GM18870 (cell line): ENCODE measurements at regions not wholly inside any gene's neighbourhood (a gene's known extent, or its start where the extent isn't known, plus 50 kb on each side); places are given as distances from the start of the nearest gene placed in this dataset.

Experiments used
- ATAC-seq: cut with Tn5 transposase; IDR thresholded peaks from one replicate; pipeline ENCODE4 v1.9.1; 2021; ENCODE audit warnings: moderate library complexity; ENCODE audit not compliant: unreplicated experiment

GRCh38 chr15:93185796-93186195 lies 96.8 kb upstream of the RGMA start:
- no peak for ATAC-seq

DNA sequence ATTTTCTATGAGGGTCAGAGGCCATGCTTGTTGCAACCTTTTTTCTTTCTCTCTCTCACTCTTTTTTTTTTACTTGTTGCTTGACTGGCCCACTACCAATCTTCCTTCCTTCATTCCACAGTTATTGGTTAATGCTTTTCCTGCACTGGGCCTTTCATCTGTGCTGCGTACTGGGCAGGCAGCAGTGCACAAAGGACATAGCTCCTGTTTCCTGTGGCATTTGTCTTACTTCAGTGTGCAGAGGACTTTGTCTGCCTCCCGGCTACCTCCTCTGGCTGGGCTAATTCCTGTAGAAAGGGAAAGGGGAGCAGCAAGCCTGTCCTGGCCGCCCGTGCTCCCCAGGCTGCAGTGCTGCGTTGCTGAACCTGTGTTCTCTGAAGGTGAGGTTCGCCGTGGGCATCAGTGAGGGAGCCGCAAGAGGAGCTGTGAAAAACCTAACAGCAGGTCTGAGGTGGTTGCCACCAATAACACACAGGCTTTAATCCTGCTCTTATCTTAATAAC lies 93.7 kb upstream of the RGMA start:
- no peak for ATAC-seq

DNA sequence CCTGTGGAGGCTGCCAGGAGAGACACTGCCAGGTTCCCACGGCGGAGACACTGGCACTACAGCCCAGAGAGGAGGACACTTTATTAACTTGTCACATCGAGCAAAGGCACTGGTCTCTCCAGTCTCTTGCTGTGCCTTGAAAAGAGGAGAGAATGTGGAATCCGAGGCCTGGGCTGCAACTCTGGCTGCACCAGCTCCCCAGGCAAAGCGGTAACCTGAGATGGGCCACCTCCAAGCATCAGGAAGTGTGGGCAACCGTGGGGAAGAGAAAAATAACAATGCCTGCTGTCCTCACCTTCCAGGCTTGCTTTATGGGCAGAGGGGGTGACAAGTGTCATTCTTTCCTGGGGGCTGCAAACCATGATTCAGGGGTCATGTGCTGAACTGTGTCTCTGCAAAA lies 91.6 kb upstream of the RGMA start:
- ATAC-seq: no peak

GRCh38 chr15:93180128-93180527 lies 91.1 kb upstream of the RGMA start:
- no peak for ATAC-seq

- no peak for ATAC-seq
These were observed 90.7 kb upstream of the RGMA start for GRCh38 chr15:93179700-93180102.

GRCh38 chr15:93179072-93179471 lies 90.1 kb upstream of the RGMA start:
- ATAC-seq: no peak

GRCh38 chr15:93178371-93178770 lies 89.4 kb upstream of the RGMA start:
- no peak for ATAC-seq

GRCh38 chr15:93176065-93176464 lies 87.1 kb upstream of the RGMA start:
- ATAC-seq: no peak

GRCh38 chr15:93174836-93175235 lies 85.8 kb upstream of the RGMA start:
- ATAC-seq: no peak

DNA sequence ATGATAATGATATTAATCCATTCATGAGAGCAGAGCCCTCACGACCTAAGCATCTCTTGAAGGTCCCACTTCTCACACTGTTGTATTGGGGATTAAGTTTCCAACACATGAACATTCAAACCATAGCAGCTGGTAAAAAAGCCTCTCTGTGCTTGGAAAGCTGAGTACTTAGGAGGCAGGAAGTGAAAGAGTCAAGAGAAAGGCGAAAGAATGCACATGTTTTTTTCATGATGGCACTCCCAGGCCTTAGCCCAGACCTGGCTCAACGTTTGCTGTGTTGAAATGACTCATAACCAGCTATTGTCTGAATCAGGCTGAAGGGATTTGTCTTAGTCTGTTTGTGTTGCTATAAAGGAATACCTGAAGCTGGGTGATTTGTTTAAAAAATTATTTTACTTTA lies 84.4 kb upstream of the RGMA start:
- no peak for ATAC-seq

- no peak for ATAC-seq
These were observed 82.5 kb upstream of the RGMA start for GRCh38 chr15:93171476-93171875.

DNA sequence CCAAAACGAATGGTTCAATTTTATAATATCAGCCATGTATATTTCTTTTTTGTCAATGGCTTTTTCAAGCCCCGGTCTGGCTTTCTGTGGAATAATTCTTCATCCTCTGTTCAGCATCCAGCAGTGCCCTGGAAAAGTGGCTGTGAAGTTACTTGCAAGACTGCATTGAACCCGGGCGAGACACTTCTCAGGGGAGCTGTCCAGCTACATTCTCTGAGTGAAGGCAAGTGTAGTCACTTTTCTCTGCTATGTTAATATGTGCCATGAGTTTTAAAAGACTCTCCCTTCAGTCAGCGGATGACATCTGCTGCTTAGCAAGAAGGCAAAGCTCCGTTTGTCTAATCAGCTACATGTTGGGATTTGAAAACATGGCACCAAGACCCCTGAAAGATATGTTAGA lies 81.3 kb upstream of the RGMA start:
- no peak for ATAC-seq

DNA sequence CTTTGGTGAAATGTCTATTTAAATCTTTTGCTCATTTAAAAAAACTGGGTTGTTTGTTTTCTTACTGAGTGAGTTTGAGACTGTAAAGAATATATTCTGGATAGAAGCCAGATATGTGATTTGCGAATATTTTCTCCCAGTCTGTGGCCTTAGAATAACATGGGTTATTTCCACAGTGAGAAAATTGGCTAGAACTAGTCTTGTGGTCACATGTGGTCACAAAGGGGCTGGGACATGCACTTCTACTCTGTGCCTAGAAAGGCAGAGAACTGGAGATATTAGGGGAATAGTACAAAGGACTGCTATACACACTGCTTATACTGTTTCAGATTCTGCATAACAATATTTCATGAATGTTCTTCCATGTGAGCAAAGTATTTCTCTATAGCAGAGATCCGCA lies 79.9 kb upstream of the RGMA start:
- no peak for ATAC-seq

DNA sequence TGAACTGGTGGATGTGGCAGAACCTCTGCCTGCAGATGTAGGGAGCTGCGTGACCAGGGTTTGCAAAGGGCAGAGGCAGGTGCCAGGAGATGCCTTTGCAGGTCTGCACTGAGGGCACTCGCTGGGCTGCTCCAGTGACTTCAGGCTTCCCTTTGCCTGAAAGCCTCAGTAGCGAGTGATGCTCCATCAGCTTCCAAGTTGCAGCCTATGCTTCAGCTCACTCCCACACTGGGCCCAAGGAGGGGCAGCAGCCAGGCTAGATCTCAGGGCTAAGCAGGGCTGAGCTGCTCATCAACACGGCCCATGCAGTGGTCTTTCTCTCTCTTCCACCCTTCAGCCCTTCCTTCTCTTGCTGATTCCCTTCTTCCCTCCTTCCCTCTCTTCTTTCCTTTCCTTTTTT lies 78.3 kb upstream of the RGMA start:
- ATAC-seq: no peak

DNA sequence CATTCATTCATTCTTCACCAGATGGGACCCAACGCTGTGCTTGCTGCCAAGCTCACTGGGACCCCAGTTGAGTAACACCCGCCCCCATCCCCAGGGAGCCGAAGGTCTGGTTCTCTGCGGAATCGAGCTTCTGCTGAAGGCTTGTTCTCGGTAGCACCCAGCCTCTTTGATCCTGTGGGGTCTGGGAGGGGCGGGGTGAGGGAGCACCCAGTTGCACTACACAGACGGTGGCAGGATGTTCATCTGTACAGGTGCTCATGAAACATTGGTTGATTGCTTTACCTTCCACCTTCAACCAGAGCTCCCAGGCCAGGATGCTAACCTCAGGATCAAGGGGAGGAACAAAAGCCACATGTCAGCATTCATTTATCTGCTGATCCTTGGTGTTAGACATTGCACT lies 77.7 kb upstream of the RGMA start:
- ATAC-seq: no peak

DNA sequence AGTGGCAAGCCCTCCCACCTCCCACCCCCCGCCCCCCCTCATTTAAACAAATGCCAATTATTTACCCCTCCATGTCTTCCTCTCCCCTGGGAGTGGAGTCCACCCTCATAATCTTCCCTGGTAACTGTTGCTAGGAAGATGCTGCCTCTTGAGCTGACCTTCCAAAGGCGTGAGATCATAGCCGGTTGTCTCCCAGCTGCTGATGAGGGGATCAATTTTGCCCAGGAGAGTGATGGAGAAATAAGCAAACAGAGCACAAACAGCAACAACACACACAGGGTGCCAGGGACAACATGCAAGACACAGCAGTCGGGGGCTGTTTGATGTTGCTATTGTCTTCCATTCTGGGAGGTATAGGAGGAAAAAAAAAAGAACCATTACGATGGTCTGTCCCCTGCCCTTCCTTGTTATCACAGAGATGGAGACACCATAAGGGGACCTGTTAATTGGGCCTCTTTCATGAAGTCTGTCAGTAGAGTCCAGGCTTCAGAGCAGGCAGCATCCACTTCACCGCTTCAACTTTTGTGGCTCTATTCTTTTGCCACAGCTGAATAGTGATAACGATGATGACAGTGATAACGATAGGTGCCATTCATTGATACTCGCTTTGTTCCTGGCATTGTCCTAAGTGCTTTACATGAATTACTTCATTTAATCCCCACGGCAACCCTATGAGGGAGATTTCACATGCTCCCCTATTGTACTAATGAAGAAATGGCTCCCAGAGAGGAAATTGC lies 76.9 kb upstream of the RGMA start:
- ATAC-seq: no peak

DNA sequence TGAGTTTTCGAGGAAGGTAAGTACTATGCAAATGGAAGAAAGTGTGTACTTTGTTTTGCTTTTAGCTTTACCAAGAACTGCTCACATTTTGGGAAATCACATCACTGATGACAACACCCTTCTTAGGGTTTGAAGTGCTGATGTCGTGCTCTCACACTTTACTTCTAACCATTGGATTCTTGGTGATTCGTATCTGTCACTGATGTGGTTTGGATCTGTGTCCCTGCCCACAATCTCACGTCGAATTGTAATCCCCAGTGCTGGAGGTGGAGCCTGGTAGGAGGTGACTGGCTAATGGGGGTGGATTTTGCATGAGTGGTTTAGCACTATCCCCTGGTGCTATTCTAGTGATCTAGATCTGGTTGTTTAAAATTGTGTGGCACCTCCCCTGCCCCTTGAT lies 75.4 kb upstream of the RGMA start:
- no peak for ATAC-seq

- ATAC-seq: no peak
These were observed 73.5 kb upstream of the RGMA start for GRCh38 chr15:93162560-93162959.

DNA sequence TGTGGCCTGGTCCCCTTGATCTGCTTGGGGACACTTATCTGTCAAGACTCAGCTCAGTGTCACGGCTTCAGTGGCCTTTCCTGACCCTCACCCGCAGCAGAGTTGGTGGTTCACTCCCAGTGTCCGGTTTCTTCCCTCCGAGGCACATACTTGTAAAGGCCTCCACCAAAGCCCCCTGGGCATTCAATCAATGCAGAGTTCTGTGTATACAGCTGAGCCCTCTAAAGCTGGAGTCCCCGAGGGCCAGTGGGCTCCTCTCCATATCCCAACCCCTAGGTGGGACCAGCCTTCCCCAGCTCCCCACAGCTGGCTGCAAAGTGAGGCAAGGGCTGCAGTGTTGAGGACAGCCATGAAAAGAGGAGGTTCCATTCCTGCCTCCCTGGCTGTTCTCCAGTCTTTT lies 70.9 kb upstream of the RGMA start:
- no peak for ATAC-seq

GRCh38 chr15:93158097-93158900 lies 69.3 kb upstream of the RGMA start:
- ATAC-seq: no peak

DNA sequence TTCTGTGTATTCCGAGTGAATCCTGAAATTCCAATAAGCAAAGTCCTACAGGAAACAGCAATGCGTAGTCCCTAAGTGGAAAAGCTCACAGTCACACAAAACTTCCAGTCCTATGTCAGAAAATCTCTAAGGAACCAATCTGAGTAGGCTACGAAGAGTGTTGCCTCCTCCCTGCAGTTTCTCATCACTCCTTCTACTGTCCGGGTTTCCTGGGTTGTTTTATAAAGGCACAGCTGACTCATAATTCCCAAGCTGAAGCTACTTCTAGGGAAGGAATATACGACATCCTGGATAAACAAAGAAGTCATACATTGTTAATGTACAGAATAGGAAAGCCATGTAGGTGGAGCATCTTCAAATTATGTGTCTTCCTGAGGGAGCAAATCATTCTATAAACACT lies 65.7 kb upstream of the RGMA start:
- no peak for ATAC-seq

DNA sequence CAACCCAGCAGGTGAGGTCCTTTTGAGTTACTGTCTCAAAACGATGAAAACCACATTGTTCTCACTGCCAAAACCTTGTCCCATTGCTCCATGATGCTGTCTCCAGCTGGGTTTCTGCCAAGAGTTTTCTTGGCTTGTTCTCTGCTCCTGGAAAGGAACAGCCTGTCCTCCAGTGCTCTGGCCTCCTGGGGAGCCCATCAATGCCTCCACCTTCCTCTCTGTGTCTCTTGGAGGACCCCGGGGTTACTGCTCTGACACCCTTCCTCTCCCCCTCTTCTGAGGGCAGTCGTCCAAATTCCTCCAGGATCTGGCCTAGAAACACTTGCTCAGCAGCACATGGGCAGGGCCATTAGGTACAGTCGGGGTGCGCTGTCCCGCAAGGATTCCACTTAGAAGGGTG lies 63.9 kb upstream of the RGMA start:
- ATAC-seq: no peak
